Adrenal gland (tissue), 9 donors: ENCODE measurements at regions not wholly inside any gene's neighbourhood (a gene's known extent, or its start where the extent isn't known, plus 50 kb on each side); places are given as distances from the start of the nearest gene placed in this dataset.

Experiments
- DNase-seq, 7 donors: peaks; one replicate each; pipeline ENCODE4 v3.0.0-alpha.2; 2019 to 2020
- H3K27ac ChIP-seq, 5 donors: fragments of 200-600 bp; sonication (generic) in 4 of 5; 1 replicate in 3 of 5; 2 replicates in 2 of 5; pipeline versions ENCODE4 v1.5.1 to v1.8.0; 2016 to 2020; ENCODE audit warnings: mild to moderate bottlenecking in 1 of 5
- H3K27me3 ChIP-seq: fragments of 200-600 bp; 2 replicates; pipeline ENCODE4 v1.8.0; 2021
- H3K36me3 ChIP-seq, 2 donors: fragments of 200-600 bp; replicated peaks in 1 of 2; 1 replicate in 1 of 2; 2 replicates in 1 of 2; pipeline versions ENCODE4 v1.5.1 to v1.8.0; 2018 to 2022
- H3K4me1 ChIP-seq, 2 donors: fragments of 200-600 bp; replicated peaks in 1 of 2; 1 replicate in 1 of 2; 2 replicates in 1 of 2; pipeline versions ENCODE4 v1.5.1 to v1.8.0; 2018 to 2021
- H3K4me3 ChIP-seq, 4 donors: fragments of 200-600 bp; sonication (generic) in 3 of 4; one replicate each; pipeline ENCODE4 v1.5.1; 2016 to 2018
- H3K9me3 ChIP-seq, 3 donors: fragments of 200-600 bp; sonication (generic) in 1 of 3; replicated peaks in 1 of 3; 1 replicate in 2 of 3; 2 replicates in 1 of 3; pipeline versions ENCODE4 v1.5.1 to v1.8.0; 2016 to 2021
- POLR2A ChIP-seq, 2 donors: fragments of 450-650 bp; IDR thresholded peaks; one replicate each; pipeline ENCODE4 v1.6.1; 2017; ENCODE audit warnings: antibody characterized with exemption in 2 of 2, mild to moderate bottlenecking in 2 of 2, moderate library complexity in 1 of 2
- WGBS, 4 donors: extraction: QIAGEN DNeasy Blood & Tissue Kit in 2 of 4; methylation state at CpG; one replicate each; pipeline versions ENCODE4 v1.1.5 to v1.1.7; 2013 to 2017; 5-methylcytosine and 5-hydroxymethylcytosine counted together
- intact Hi-C, 2 donors: fragments of 100-400 bp; cut with DNase I; formaldehyde crosslinking; loops; one replicate each; pipeline versions ENCODE4 v1.14.1 to v1.15.0; 2022 to 2023
- TF ChIP-seq, protein P1 (sequence below), 6 experiments: fragments of 450-650 bp in 4 of 6; fragments of 200-600 bp in 2 of 6; sonication (generic) in 1 of 6; IDR thresholded peaks; 1 replicate in 5 of 6; 2 replicates in 1 of 6; pipeline versions ENCODE4 v1.5.1 to v1.8.0; 2016 to 2021; ENCODE audit warnings: antibody characterized with exemption in 6 of 6, mild to moderate bottlenecking in 2 of 6, moderate library complexity in 1 of 6
- donor health status: healthy with polysubstance abuse.
- donor health status: Bipolar disorder and iron deficiency.
- donor health status: DM: yes; HTN: yes; CAD: no.
- donor health status: DM: no; HTN: no; CAD: no.
- donor health status: DM: no; HTN: no; CAD: no.

GRCh38 chr6:170045981-170046667 lies 244.8 kb downstream of the DLL1 start:
- no peak overlapping the region for H3K27ac ChIP-seq

DNA sequence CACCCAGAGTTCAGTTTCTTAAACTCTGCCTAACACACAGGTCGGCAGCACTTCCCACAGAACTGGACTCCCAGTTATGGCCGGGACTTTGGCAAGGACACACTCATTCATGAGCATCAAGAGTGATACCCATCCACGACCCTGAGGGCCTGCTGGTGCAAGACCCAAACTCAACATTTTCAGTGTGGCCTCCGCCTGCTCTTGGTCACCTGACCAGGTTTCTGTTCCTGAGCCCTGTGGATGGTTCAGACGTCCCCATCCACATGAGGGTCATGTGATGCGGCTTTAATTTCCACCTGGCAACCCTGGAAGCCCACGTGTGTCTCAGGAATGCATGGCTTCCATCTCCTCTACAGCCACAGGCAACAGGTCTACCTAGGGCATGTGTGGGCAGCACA lies 245.3 kb downstream of the DLL1 start:
- H3K4me1 ChIP-seq: no peaks in the 10 kb centered on the region

More at GRCh38 chr6:170045981-170046667, 244.8 kb downstream of the DLL1 start:
- Histone ChIP-seq H3K27me3 (no peaks in the 10 kb centered on the region), H3K4me3 (no peak overlapping the region), H3K9me3 (no peaks in the 10 kb centered on the region), H3K4me1 (no peaks in the 10 kb centered on the region), H3K36me3 (no peaks in the 10 kb centered on the region)
- 69 to 86% (median 80%) methylated on average over 29 to 33 of the region's 33 CpGs for WGBS, 4 donors
- intact Hi-C loops: no loop called here
- DNase-seq: peak in 1 of 7 donors; percentile 2
- no peak for TF ChIP-seq POLR2A (IDR thresholded peaks at IDR 0.05)
- TF ChIP-seq, protein P1, sequence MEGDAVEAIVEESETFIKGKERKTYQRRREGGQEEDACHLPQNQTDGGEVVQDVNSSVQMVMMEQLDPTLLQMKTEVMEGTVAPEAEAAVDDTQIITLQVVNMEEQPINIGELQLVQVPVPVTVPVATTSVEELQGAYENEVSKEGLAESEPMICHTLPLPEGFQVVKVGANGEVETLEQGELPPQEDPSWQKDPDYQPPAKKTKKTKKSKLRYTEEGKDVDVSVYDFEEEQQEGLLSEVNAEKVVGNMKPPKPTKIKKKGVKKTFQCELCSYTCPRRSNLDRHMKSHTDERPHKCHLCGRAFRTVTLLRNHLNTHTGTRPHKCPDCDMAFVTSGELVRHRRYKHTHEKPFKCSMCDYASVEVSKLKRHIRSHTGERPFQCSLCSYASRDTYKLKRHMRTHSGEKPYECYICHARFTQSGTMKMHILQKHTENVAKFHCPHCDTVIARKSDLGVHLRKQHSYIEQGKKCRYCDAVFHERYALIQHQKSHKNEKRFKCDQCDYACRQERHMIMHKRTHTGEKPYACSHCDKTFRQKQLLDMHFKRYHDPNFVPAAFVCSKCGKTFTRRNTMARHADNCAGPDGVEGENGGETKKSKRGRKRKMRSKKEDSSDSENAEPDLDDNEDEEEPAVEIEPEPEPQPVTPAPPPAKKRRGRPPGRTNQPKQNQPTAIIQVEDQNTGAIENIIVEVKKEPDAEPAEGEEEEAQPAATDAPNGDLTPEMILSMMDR (IDR thresholded peaks at IDR 0.05): no peak

GRCh38 chr6:170044836-170045562 lies 245.9 kb downstream of the DLL1 start:
- Histone ChIP-seq H3K27me3 (no peaks in the 10 kb centered on the region), H3K9me3 (no peaks in the 10 kb centered on the region), H3K4me3 (no peak overlapping the region), H3K36me3 (no peaks in the 10 kb centered on the region), H3K4me1 (no peaks in the 10 kb centered on the region), H3K27ac (no peak overlapping the region)
- no peak for TF ChIP-seq POLR2A (IDR thresholded peaks at IDR 0.05)
- TF ChIP-seq, protein P1 (IDR thresholded peaks at IDR 0.05): no peak
- 82 to 93% (median 86%) methylated on average over 13 of the region's 13 CpGs for WGBS, 4 donors
- intact Hi-C loops: no loop called here
- no peak for DNase-seq

More for the DNA sequence above, 245.3 kb downstream of the DLL1 start:
- no peaks in the 10 kb centered on the region for H3K27me3 ChIP-seq
- H3K4me3 ChIP-seq: no peak overlapping the region
- no peaks in the 10 kb centered on the region for H3K9me3 ChIP-seq
- 80 to 86% (median 82%) methylated on average over 7 of the region's 7 CpGs for WGBS, 4 donors
- H3K36me3 ChIP-seq: no peaks in the 10 kb centered on the region
- intact Hi-C loops: no loop called here
- no peak for DNase-seq
- H3K27ac ChIP-seq: no peak overlapping the region
- no peak for TF ChIP-seq POLR2A (IDR thresholded peaks at IDR 0.05)
- TF ChIP-seq, protein P1 (IDR thresholded peaks at IDR 0.05): no peak

DNA sequence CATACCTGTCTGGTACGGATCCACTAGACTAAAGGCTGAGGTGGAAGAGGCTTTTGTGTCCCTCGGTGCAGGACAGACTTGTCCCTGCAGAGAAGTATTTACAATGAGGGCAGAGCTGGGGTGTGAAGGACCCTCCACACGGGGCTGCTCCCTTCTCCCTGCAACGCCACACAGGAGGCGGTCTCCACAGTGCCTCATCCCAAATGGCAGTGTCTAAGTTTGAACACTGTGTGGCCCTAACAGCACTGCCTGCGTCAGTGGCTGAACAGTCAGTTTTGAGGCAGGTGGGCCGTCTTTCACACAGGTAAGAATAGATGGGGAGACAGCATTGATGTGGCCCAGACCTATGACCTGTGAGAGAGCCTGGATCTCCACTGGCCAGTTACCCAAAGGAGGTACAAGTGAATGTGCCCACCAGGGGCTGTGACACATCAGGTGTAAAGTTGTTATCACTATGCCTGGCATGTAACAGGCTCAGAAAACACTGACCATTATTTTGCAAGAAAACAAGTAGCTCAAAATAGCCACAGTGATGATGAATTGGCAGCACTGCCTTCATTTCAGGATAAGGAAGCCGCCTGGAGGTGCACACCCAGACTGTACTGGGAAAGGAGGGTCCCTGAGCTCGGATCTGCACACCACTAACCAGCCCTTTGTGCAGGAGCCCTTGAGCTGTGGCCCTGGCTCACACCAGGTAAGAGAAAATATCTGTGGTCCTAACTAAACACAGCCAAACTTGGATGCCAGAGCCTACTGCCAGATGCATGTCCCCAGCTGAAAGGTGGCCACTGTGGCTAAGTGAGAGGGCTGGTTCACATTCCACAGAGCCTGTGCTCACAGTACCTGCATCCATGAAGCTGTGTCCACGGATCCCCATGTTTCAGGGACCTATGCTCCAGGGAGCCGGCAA lies 246.7 kb downstream of the DLL1 start:
- intact Hi-C loops: no loop called here
- Histone ChIP-seq H3K27ac (no peak overlapping the region), H3K4me3 (no peak overlapping the region), H3K27me3 (no peaks in the 10 kb centered on the region), H3K9me3 (no peaks in the 10 kb centered on the region), H3K4me1 (no peaks in the 10 kb centered on the region), H3K36me3 (no peaks in the 10 kb centered on the region)
- DNase-seq: no peak
- TF ChIP-seq POLR2A (IDR thresholded peaks at IDR 0.05): no peak
- TF ChIP-seq, protein P1 (IDR thresholded peaks at IDR 0.05): no peak
- 75 to 89% (median 85%) methylated on average over 9 to 11 of the region's 11 CpGs for WGBS, 4 donors
